ENCODE measurements at regions not wholly inside any gene's neighbourhood (a gene's known extent, or its start where the extent isn't known, plus 50 kb on each side); places are given as distances from the start of the nearest gene placed in this dataset.

DNA sequence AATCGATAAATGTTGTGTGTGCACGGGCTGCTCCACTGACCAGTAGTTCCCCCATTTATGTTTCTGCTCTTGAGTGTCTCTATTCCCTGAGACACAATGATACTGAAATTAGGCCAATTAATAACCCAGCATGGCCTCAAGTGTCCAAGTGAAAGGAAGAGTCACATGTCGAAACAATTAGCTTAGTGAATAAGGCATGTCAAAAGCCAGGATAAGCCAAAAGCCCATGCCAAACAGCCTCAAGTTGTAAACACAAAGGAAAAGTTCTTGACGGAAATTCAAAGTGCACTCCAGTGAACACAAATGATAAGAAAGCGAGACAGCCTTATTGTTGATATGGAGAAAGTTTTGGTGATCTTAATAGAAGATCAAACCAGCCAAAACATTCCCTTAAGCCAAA lies 167.1 kb upstream of the C1QTNF7 start:
- H3K4me1 Mint-ChIP-seq = no peaks in the 10 kb centered on the region

GRCh38 chr4:15262396-15262795 lies 165.4 kb upstream of the C1QTNF7 start:
- no peak overlapping the region for H3K27ac Mint-ChIP-seq
- H3K4me1 Mint-ChIP-seq = no peaks in the 10 kb centered on the region
- no peaks in the 10 kb centered on the region for H3K36me3 Mint-ChIP-seq
- H3K9me3 Mint-ChIP-seq = peaks cover 20% of the 10 kb centered on the region
- no peak for DNase-seq
- H3K27me3 Mint-ChIP-seq = peaks cover 9% of the 10 kb centered on the region
- no peak overlapping the region for H3K4me3 Mint-ChIP-seq

More for the DNA sequence above, 167.1 kb upstream of the C1QTNF7 start:
- no peak for DNase-seq
- H3K4me3 Mint-ChIP-seq = no peak overlapping the region
- no peak overlapping the region for H3K27ac Mint-ChIP-seq
- H3K9me3 Mint-ChIP-seq = peaks cover 16% of the 10 kb centered on the region
- peaks cover 1% of the 10 kb centered on the region for H3K36me3 Mint-ChIP-seq
- H3K27me3 Mint-ChIP-seq = peaks cover 9% of the 10 kb centered on the region

GRCh38 chr4:15270201-15270600 lies 157.6 kb upstream of the C1QTNF7 start:
- H3K27me3 Mint-ChIP-seq = peaks cover 5% of the 10 kb centered on the region
- no peak overlapping the region for H3K27ac Mint-ChIP-seq
- H3K4me1 Mint-ChIP-seq = no peaks in the 10 kb centered on the region
- no peak for DNase-seq
- peaks cover 4% of the 10 kb centered on the region for H3K36me3 Mint-ChIP-seq
- H3K4me3 Mint-ChIP-seq = no peak overlapping the region
- H3K9me3 Mint-ChIP-seq = peaks cover 31% of the 10 kb centered on the region

DNA sequence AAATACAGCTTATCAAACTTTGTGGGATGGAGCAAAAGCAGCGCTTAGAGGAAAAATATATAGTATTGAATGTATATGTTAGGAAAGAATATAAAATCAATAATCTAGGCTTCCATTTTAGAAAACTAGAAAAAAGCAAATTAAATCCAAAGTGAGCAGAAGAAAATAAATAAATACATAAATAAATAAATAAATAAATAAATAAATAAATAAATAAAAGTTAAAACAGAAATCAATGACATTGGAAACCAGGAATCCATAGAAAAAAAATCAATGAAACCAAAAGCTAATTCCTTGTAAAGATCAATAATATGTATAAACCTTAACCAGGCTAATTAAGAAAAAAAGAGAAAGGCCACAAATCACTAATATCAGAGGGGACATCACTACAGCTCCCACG lies 141.8 kb upstream of the C1QTNF7 start:
- no peak overlapping the region for H3K27ac Mint-ChIP-seq
- peaks cover 1% of the 10 kb centered on the region for H3K9me3 Mint-ChIP-seq
- no peaks in the 10 kb centered on the region for H3K27me3 Mint-ChIP-seq
- H3K4me1 Mint-ChIP-seq = no peaks in the 10 kb centered on the region
- no peak overlapping the region for H3K4me3 Mint-ChIP-seq
- no peak for DNase-seq
- H3K36me3 Mint-ChIP-seq = no peaks in the 10 kb centered on the region

DNA sequence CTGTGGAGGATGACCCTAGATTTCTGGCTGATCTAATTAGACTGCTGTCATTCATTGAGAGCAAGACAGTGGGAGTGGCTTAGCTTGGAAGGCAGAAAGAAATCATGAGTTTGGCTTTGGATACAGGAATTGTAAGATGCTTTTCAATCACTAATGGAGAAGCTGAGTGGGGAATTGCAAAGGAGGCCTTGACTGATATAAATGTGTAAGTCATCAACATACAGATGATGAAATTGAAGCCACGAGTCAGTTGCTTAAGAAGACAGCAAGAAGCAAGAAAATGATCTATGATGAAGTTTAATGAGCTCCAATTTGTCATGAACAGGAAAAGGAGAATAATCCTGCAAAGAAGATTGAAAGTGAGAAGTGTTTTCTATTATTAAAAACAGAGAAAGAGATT lies 136.7 kb upstream of the C1QTNF7 start:
- no peak for DNase-seq
- Mint-ChIP-seq H3K9me3 (no peaks in the 10 kb centered on the region), H3K36me3 (no peaks in the 10 kb centered on the region), H3K27ac (no peak overlapping the region), H3K4me1 (no peaks in the 10 kb centered on the region), H3K27me3 (no peaks in the 10 kb centered on the region), H3K4me3 (no peak overlapping the region)

GRCh38 chr4:15293711-15294110 lies 134.1 kb upstream of the C1QTNF7 start:
- Mint-ChIP-seq H3K27ac (no peak overlapping the region), H3K36me3 (no peaks in the 10 kb centered on the region), H3K27me3 (no peaks in the 10 kb centered on the region), H3K9me3 (no peaks in the 10 kb centered on the region), H3K4me1 (no peaks in the 10 kb centered on the region), H3K4me3 (no peak overlapping the region)
- DNase-seq = no peak

GRCh38 chr4:15294202-15294601 lies 133.6 kb upstream of the C1QTNF7 start:
- no peaks in the 10 kb centered on the region for H3K9me3 Mint-ChIP-seq
- no peaks in the 10 kb centered on the region for H3K4me1 Mint-ChIP-seq
- no peaks in the 10 kb centered on the region for H3K36me3 Mint-ChIP-seq
- no peak overlapping the region for H3K27ac Mint-ChIP-seq
- no peak overlapping the region for H3K4me3 Mint-ChIP-seq
- H3K27me3 Mint-ChIP-seq = no peaks in the 10 kb centered on the region
- DNase-seq = no peak

GRCh38 chr4:15294832-15295231 lies 133.0 kb upstream of the C1QTNF7 start:
- DNase-seq = no peak
- no peaks in the 10 kb centered on the region for H3K36me3 Mint-ChIP-seq
- no peaks in the 10 kb centered on the region for H3K27me3 Mint-ChIP-seq
- no peak overlapping the region for H3K27ac Mint-ChIP-seq
- no peaks in the 10 kb centered on the region for H3K9me3 Mint-ChIP-seq
- no peaks in the 10 kb centered on the region for H3K4me1 Mint-ChIP-seq
- no peak overlapping the region for H3K4me3 Mint-ChIP-seq

- H3K4me1 Mint-ChIP-seq = no peaks in the 10 kb centered on the region
- DNase-seq = no peak
- H3K4me3 Mint-ChIP-seq = no peak overlapping the region
- H3K36me3 Mint-ChIP-seq = no peaks in the 10 kb centered on the region
- no peaks in the 10 kb centered on the region for H3K9me3 Mint-ChIP-seq
- no peak overlapping the region for H3K27ac Mint-ChIP-seq
- no peaks in the 10 kb centered on the region for H3K27me3 Mint-ChIP-seq
These were observed 132.2 kb upstream of the C1QTNF7 start for GRCh38 chr4:15295421-15296162.

GRCh38 chr4:15297344-15297743 lies 130.5 kb upstream of the C1QTNF7 start:
- DNase-seq = no peak
- Mint-ChIP-seq H3K27me3 (peaks cover 2% of the 10 kb centered on the region), H3K36me3 (no peaks in the 10 kb centered on the region), H3K9me3 (no peaks in the 10 kb centered on the region), H3K4me1 (no peaks in the 10 kb centered on the region), H3K27ac (no peak overlapping the region), H3K4me3 (no peak overlapping the region)

GRCh38 chr4:15299627-15300026 lies 128.2 kb upstream of the C1QTNF7 start:
- H3K36me3 Mint-ChIP-seq = no peaks in the 10 kb centered on the region
- no peaks in the 10 kb centered on the region for H3K4me1 Mint-ChIP-seq
- H3K9me3 Mint-ChIP-seq = no peaks in the 10 kb centered on the region
- H3K4me3 Mint-ChIP-seq = no peak overlapping the region
- no peak overlapping the region for H3K27ac Mint-ChIP-seq
- peaks cover 4% of the 10 kb centered on the region for H3K27me3 Mint-ChIP-seq
- no peak for DNase-seq

DNA sequence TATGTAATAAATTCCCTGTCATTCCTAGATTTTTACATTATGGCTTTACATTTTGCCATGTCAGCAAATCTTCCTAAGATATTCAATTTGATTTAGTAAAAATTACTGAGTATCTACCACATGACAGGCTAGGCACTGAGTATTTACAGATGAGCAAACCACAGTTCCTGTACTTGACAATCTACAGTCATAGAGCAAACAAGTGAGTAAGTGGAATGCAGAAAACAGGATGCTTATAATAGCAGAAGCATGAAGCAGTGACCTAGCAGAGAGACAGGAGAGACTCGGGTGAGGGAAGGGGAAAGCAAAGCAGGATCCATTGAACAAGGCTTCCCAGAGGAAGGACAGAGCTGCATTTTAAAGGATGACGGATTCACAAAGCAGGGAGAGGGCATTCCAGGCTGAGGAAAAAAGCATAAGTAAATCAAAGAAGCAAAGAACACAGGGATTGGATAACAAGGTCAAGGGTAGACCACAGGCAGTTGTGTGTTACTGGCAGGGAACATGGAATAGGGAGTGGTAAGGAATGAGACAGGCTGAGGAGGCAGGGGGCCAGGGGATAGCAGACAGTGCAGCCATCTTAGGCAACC lies 124.7 kb upstream of the C1QTNF7 start:
- DNase-seq = no peak
- Mint-ChIP-seq H3K9me3 (no peaks in the 10 kb centered on the region), H3K4me3 (no peak overlapping the region), H3K27ac (no peak overlapping the region), H3K4me1 (no peaks in the 10 kb centered on the region), H3K27me3 (peaks cover 4% of the 10 kb centered on the region), H3K36me3 (no peaks in the 10 kb centered on the region)

GRCh38 chr4:15314974-15315373 lies 112.9 kb upstream of the C1QTNF7 start:
- no peaks in the 10 kb centered on the region for H3K4me1 Mint-ChIP-seq
- no peaks in the 10 kb centered on the region for H3K9me3 Mint-ChIP-seq
- no peak overlapping the region for H3K27ac Mint-ChIP-seq
- H3K27me3 Mint-ChIP-seq = no peaks in the 10 kb centered on the region
- no peak for DNase-seq
- no peaks in the 10 kb centered on the region for H3K36me3 Mint-ChIP-seq
- H3K4me3 Mint-ChIP-seq = no peak overlapping the region

GRCh38 chr4:15317246-15317645 lies 110.6 kb upstream of the C1QTNF7 start:
- H3K27ac Mint-ChIP-seq = no peak overlapping the region
- no peaks in the 10 kb centered on the region for H3K27me3 Mint-ChIP-seq
- H3K9me3 Mint-ChIP-seq = no peaks in the 10 kb centered on the region
- DNase-seq = no peak
- no peak overlapping the region for H3K4me3 Mint-ChIP-seq
- no peaks in the 10 kb centered on the region for H3K4me1 Mint-ChIP-seq
- H3K36me3 Mint-ChIP-seq = no peaks in the 10 kb centered on the region

DNA sequence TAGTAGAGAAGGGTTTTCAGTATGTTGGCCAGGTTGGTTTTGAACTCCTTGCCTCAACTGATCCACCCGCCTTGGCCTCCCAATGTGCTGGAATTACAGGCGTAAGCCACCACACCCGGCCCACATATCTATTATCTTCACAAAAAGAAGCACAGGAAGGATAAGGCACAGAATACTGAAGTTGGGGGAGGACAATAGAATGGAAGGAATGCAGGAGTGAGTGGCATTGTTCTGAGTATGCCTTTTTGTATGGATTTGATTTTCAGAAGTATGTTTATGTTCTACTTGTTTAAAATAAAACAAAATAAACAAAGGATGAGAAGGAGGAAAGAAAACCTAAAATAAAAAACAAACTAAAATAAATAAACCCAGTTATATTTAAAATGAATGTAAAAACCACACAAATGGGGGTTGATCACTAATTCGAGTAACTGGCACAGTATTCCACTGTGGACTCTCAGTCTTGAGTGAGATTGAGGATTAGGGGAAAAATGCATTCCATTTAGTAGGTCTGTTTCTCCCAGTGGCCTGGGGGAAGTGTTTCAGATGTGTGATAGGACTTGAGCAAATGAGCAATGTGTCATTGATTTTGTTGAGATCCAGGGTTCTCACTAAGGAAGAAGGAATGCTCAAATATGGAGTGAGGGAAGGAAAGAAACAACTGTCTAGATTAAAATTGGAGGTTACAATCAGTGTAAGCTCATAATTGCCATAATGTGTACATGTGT lies 109.0 kb upstream of the C1QTNF7 start:
- no peak overlapping the region for H3K4me3 Mint-ChIP-seq
- H3K4me1 Mint-ChIP-seq = no peaks in the 10 kb centered on the region
- no peaks in the 10 kb centered on the region for H3K9me3 Mint-ChIP-seq
- H3K27ac Mint-ChIP-seq = no peak overlapping the region
- no peaks in the 10 kb centered on the region for H3K27me3 Mint-ChIP-seq
- no peak for DNase-seq
- H3K36me3 Mint-ChIP-seq = no peaks in the 10 kb centered on the region

Measured in activated naive CD8-positive, alpha-beta T cell treated with anti-CD3 and anti-CD28 coated beads for 36 hours (primary cell).